H4 (cell line): ENCODE measurements at regions not wholly inside any gene's neighbourhood (a gene's known extent, or its start where the extent isn't known, plus 50 kb on each side); places are given as distances from the start of the nearest gene placed in this dataset.

Experiments used
- DNase-seq: peaks from one replicate; pipeline ENCODE4 v3.0.0-alpha.2; 2015; ENCODE audit warnings: low spot score

DNA sequence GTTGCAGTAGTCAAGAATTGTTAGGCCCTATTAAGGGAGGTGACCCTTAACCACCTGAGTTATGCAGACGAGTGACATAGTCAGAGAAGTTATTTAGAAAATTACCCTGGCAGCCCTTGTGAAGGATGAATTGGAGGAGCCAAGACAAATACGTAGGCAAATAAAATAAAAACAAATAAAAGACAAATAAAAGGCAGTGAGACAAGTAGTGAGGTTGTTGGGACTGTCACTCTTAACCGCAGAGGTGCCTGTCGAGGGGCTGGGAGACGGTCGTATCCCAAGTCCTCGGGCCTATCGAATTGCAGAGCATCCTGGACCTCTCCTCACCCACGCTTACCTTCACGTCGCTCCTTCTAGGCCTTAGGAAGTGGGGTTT, 58.0 kb upstream of the ZC4H2 start:
- DNase-seq, result no peak
